Endodermal cell (in vitro differentiated cells): ENCODE measurements at regions not wholly inside any gene's neighbourhood (a gene's known extent, or its start where the extent isn't known, plus 50 kb on each side); places are given as distances from the start of the nearest gene placed in this dataset.

Source experiments
- DNase-seq: peaks from one replicate; pipeline ENCODE4 v3.0.0-alpha.2; 2017
- H3K27ac ChIP-seq: 2 replicates; pipeline ENCODE4 v1.5.1; 2013; ENCODE audit warnings: mild to moderate bottlenecking, low read depth, low read length, moderate library complexity
- H3K27me3 ChIP-seq: 2 replicates; pipeline ENCODE4 v1.6.1; 2013; ENCODE audit warnings: mild to moderate bottlenecking, low read length, moderate library complexity; ENCODE audit not compliant: insufficient read depth, control insufficient read depth, poor library complexity, severe bottlenecking
- H3K36me3 ChIP-seq: 2 replicates; pipeline ENCODE4 v1.7.0; 2013; ENCODE audit warnings: mild to moderate bottlenecking, low read length, moderate library complexity; ENCODE audit not compliant: control insufficient read depth, insufficient read depth
- H3K4me1 ChIP-seq: one replicate; pipeline ENCODE4 v1.7.0; 2013; ENCODE audit warnings: low read length; ENCODE audit not compliant: control insufficient read depth, insufficient read depth
- H3K4me3 ChIP-seq: 2 replicates; pipeline ENCODE4 v1.5.1; 2013; ENCODE audit warnings: mild to moderate bottlenecking, low read length, moderate library complexity
- H3K9ac ChIP-seq: 2 replicates; pipeline ENCODE4 v1.6.1; 2013; ENCODE audit warnings: mild to moderate bottlenecking, low read length, moderate library complexity; ENCODE audit not compliant: poor library complexity, severe bottlenecking; ENCODE audit errors: extremely low read depth
- H3K9me3 ChIP-seq: 2 replicates; pipeline ENCODE4 v1.6.1; 2013; ENCODE audit warnings: mild to moderate bottlenecking, low read length, moderate library complexity; ENCODE audit not compliant: control insufficient read depth
- H3K27ac Mint-ChIP-seq: 2 replicates; pipeline ENCODE4 v1.8.0; 2020; ENCODE audit warnings: mixed read lengths
- H3K27me3 Mint-ChIP-seq: 2 replicates; pipeline ENCODE4 v1.8.0; 2021; ENCODE audit warnings: mild to moderate bottlenecking, mixed read lengths; ENCODE audit not compliant: insufficient read depth
- H3K36me3 Mint-ChIP-seq: 2 replicates; pipeline ENCODE4 v1.8.0; 2020; ENCODE audit warnings: low read depth, mixed read lengths
- H3K4me1 Mint-ChIP-seq: 2 replicates; pipeline ENCODE4 v1.8.0; 2020; ENCODE audit warnings: mixed read lengths
- H3K4me3 Mint-ChIP-seq: 2 replicates; pipeline ENCODE4 v1.8.0; 2020; ENCODE audit warnings: mild to moderate bottlenecking, moderate library complexity, mixed read lengths
- H3K9me3 Mint-ChIP-seq: 2 replicates; pipeline ENCODE4 v1.8.0; 2020; ENCODE audit warnings: mild to moderate bottlenecking, mixed read lengths
- CTCF ChIP-seq: fragments of 200-600 bp; sonication (generic); conservative IDR thresholded peaks from 2 replicates; pipeline ENCODE4 v1.5.0; 2021; ENCODE audit warnings: antibody characterized with exemption, mild to moderate bottlenecking
- WGBS, 2 experiments: methylation state at CpG; one replicate each; pipeline versions ENCODE4 v1.1.5 to v1.1.7; 2013; ENCODE audit warnings: missing lambda C conversion rate in 2 of 2, mixed read lengths in 1 of 2; ENCODE audit not compliant: insufficient coverage in 1 of 2, insufficient read length in 1 of 2; 5-methylcytosine and 5-hydroxymethylcytosine counted together

DNA sequence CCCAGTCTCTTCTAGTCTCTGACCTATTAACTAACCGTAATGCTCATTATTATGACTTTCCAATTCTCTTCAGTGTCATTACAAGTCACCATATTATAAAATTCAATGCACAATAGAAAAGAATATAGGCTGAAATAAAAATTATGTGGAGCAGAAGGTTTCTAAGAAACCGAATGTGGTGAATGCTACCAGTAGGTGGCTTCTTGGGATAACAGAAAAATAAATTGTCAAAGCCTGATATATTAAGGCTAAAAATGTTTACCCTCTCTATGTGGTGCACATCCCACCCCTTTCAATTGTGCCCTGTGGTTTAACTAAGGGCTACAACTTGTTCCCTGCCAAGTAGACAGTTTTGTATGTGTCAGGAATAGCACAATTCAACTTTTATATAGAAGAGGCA lies 624.6 kb upstream of the TECRL start:
- Histone ChIP-seq H3K4me3 (no peak overlapping the region), H3K9ac (no peak overlapping the region), H3K27me3 (no peaks in the 10 kb centered on the region), H3K9me3 (peaks cover 10% of the 10 kb centered on the region), H3K36me3 (no peaks in the 10 kb centered on the region), H3K4me1 (no peaks in the 10 kb centered on the region), H3K27ac (no peak overlapping the region)
- Mint-ChIP-seq H3K4me3 (no peak overlapping the region), H3K9me3 (peaks cover 8% of the 10 kb centered on the region), H3K4me1 (no peaks in the 10 kb centered on the region), H3K27ac (no peak overlapping the region), H3K27me3 (no peaks in the 10 kb centered on the region), H3K36me3 (no peaks in the 10 kb centered on the region)
- TF ChIP-seq CTCF = peak; percentile 73
- DNase-seq = no peak
- 69 to 100% methylated on average over 2 of the region's 2 CpGs for WGBS, 2 experiments

- 89% methylated on average over 3 of the region's 3 CpGs; no CpG with 5 or more reads in 1 of the 2 experiments for WGBS, 2 experiments
- DNase-seq = no peak
- Mint-ChIP-seq H3K27me3 (no peaks in the 10 kb centered on the region), H3K36me3 (no peaks in the 10 kb centered on the region), H3K4me3 (no peak overlapping the region), H3K27ac (no peak overlapping the region), H3K9me3 (peaks cover 20% of the 10 kb centered on the region), H3K4me1 (no peaks in the 10 kb centered on the region)
- Histone ChIP-seq H3K9ac (no peak overlapping the region), H3K9me3 (peaks cover 12% of the 10 kb centered on the region), H3K4me1 (no peaks in the 10 kb centered on the region), H3K27ac (no peak overlapping the region), H3K4me3 (no peak overlapping the region), H3K27me3 (no peaks in the 10 kb centered on the region), H3K36me3 (no peaks in the 10 kb centered on the region)
- TF ChIP-seq CTCF = no peak
Measured at GRCh38 chr4:65028592-65028991, 619.3 kb upstream of the TECRL start.

- Mint-ChIP-seq H3K27me3 (no peaks in the 10 kb centered on the region), H3K27ac (no peak overlapping the region)
- H3K9me3 ChIP-seq = peaks cover 35% of the 10 kb centered on the region
Measured at GRCh38 chr4:65023883-65024670, 614.8 kb upstream of the TECRL start.

More at GRCh38 chr4:65023883-65024670, 614.8 kb upstream of the TECRL start:
- no peak overlapping the region for H3K4me3 ChIP-seq
- Mint-ChIP-seq H3K4me3 (no peak overlapping the region), H3K9me3 (peaks cover 28% of the 10 kb centered on the region), H3K4me1 (no peaks in the 10 kb centered on the region), H3K36me3 (no peaks in the 10 kb centered on the region)
- H3K4me1 ChIP-seq = no peaks in the 10 kb centered on the region
- H3K27me3 ChIP-seq = peaks cover 1% of the 10 kb centered on the region
- WGBS, 2 experiments = 92 to 100% methylated on average over 1 to 2 of the region's 3 CpGs
- H3K27ac ChIP-seq = no peak overlapping the region
- H3K36me3 ChIP-seq = no peaks in the 10 kb centered on the region
- no peak for DNase-seq
- H3K9ac ChIP-seq = no peak overlapping the region
- TF ChIP-seq CTCF = no peak
